ENCODE measurements at regions not wholly inside any gene's neighbourhood (a gene's known extent, or its start where the extent isn't known, plus 50 kb on each side); places are given as distances from the start of the nearest gene placed in this dataset.
A peak's percentile ranks its signal among the peaks of the same experiment; 100 is the strongest.

- TF ChIP-seq TAL1 (IDR thresholded peaks at IDR 0.05), result peak; percentile 23; the same call in 1 of the 2 replicates
- TF ChIP-seq ZNF175 (CRISPR knock-in tag; IDR thresholded peaks at IDR 0.05; ENCODE audit: low read depth), result no peak
- no peak for TF ChIP-seq ZSCAN29 (IDR thresholded peaks at IDR 0.05)
- TF ChIP-seq POLR2B (IDR thresholded peaks at IDR 0.05; ENCODE audit: low read depth, partially characterized antibody), result no peak
- 0 out of 2 replicates have a peak, but pooled peaks have one; percentile 53 for TF ChIP-seq KLF10 (CRISPR knock-in tag; IDR thresholded peaks at IDR 0.05)
- 0 out of 2 replicates have a peak, but pooled peaks have one; percentile 25 for TF ChIP-seq JUND (IDR thresholded peaks at IDR 0.05; ENCODE audit: borderline replicate concordance, low read depth, low read length)
- no peak for TF ChIP-seq JUND (tag; IDR thresholded peaks at IDR 0.05; ENCODE audit: borderline replicate concordance, low read depth, low read length)
- no peak for TF ChIP-seq NR2F6 (CRISPR knock-in tag; IDR thresholded peaks at IDR 0.05)
- TF ChIP-seq ARID4B (CRISPR knock-in tag; IDR thresholded peaks at IDR 0.05), result no peak
- peak; percentile 60; the same call in 1 of the 2 replicates for TF ChIP-seq HMBOX1 (IDR thresholded peaks at IDR 0.05)
- no peak for TF ChIP-seq RB1 (IDR thresholded peaks at IDR 0.05; ENCODE audit: low read depth)
- TF ChIP-seq MIER1 (IDR thresholded peaks at IDR 0.05; ENCODE audit: low read depth), result no peak
- no peak for TF ChIP-seq NR3C1 (CRISPR knock-in tag; IDR thresholded peaks at IDR 0.05)
- no peak for TF ChIP-seq NR0B1 (IDR thresholded peaks at IDR 0.05; ENCODE audit: partially characterized antibody)
- TF ChIP-seq NR4A1 (CRISPR knock-in tag; IDR thresholded peaks at IDR 0.05), result no peak
- no peak for TF ChIP-seq NR4A1 (tag; IDR thresholded peaks at IDR 0.05)
- TF ChIP-seq FOXK2 (conservative IDR thresholded peaks at IDR 0.05 in 1 of 2, IDR thresholded peaks at IDR 0.05 in 1 of 2; ENCODE audit: low read depth in 2 of 2), result no peak; a peak in 2 of 4 replicates
- no peak for TF ChIP-seq SP1 (CRISPR knock-in tag; IDR thresholded peaks at IDR 0.05)
- TF ChIP-seq ZNF512 (tag; IDR thresholded peaks at IDR 0.05), result no peak
- no peak for TF ChIP-seq YY1 (IDR thresholded peaks at IDR 0.05; ENCODE audit: borderline replicate concordance in 1 of 3, control insufficient read depth in 1 of 3, extremely low read depth in 1 of 3, insufficient read depth in 3 of 3, insufficient read length in 1 of 3, insufficient replicate concordance in 2 of 3, low read depth in 1 of 3, low read length in 2 of 3)
- peak; percentile 18; the same call in 1 of the 2 replicates for TF ChIP-seq ZNF316 (IDR thresholded peaks at IDR 0.05)
Measured at GRCh38 chr1:234962340-234962989, 166.2 kb downstream of the TOMM20 start (continued).

Data from K562 (cell line).